Retinal pigment epithelial cell (primary cell): ENCODE measurements at regions not wholly inside any gene's neighbourhood (a gene's known extent, or its start where the extent isn't known, plus 50 kb on each side); places are given as distances from the start of the nearest gene placed in this dataset.

ENCODE experiments used
- DNase-seq: peaks from one replicate; pipeline ENCODE4 v3.0.0-alpha.2; 2010; ENCODE audit warnings: low read depth
- H3K4me3 ChIP-seq: 2 replicates; pipeline ENCODE4 v1.5.1; 2011; ENCODE audit warnings: mild to moderate bottlenecking, low read length, control low read depth, moderate library complexity
- TF ChIP-seq, protein P1 (sequence below): conservative IDR thresholded peaks from 2 replicates; pipeline ENCODE4 v1.5.1; 2011; ENCODE audit warnings: low read depth, low read length, control low read depth, inconsistent platforms

- no peak for DNase-seq
- no peak overlapping the region for H3K4me3 ChIP-seq
- TF ChIP-seq, protein P1, sequence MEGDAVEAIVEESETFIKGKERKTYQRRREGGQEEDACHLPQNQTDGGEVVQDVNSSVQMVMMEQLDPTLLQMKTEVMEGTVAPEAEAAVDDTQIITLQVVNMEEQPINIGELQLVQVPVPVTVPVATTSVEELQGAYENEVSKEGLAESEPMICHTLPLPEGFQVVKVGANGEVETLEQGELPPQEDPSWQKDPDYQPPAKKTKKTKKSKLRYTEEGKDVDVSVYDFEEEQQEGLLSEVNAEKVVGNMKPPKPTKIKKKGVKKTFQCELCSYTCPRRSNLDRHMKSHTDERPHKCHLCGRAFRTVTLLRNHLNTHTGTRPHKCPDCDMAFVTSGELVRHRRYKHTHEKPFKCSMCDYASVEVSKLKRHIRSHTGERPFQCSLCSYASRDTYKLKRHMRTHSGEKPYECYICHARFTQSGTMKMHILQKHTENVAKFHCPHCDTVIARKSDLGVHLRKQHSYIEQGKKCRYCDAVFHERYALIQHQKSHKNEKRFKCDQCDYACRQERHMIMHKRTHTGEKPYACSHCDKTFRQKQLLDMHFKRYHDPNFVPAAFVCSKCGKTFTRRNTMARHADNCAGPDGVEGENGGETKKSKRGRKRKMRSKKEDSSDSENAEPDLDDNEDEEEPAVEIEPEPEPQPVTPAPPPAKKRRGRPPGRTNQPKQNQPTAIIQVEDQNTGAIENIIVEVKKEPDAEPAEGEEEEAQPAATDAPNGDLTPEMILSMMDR = no peak
Measured at GRCh38 chr2:17282826-17283225, 235.4 kb downstream of the RAD51AP2 start.

GRCh38 chr2:17282245-17282644 lies 236.0 kb downstream of the RAD51AP2 start:
- no peak for DNase-seq
- no peak overlapping the region for H3K4me3 ChIP-seq
- TF ChIP-seq, protein P1 = no peak

GRCh38 chr2:17276220-17276619 lies 242.0 kb downstream of the RAD51AP2 start:
- TF ChIP-seq, protein P1 = no peak
- no peak for DNase-seq
- H3K4me3 ChIP-seq = no peak overlapping the region

GRCh38 chr2:17272652-17273525 lies 245.4 kb downstream of the RAD51AP2 start:
- H3K4me3 ChIP-seq = no peak overlapping the region
- TF ChIP-seq, protein P1 = no peak
- no peak for DNase-seq

DNA sequence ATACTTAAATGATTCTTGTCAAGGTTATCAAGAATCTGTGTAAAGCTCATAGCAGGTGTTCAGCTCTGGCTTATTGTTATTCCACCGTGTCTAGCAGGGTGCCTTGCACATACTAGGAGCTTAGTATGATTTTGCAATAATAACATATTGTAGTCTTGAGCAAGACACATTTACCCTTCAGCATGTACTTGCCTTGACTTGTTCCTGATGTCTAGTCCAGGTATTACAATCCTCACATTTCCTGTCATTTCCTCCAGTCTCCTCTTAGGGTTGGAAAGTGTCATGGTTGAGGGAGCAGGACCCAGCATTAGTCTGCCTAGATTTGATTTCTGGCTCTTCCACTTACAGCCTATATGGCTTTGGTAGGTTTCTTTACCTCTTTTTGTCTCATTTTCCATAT lies 246.1 kb downstream of the RAD51AP2 start:
- TF ChIP-seq, protein P1 = no peak
- H3K4me3 ChIP-seq = no peak overlapping the region
- no peak for DNase-seq

DNA sequence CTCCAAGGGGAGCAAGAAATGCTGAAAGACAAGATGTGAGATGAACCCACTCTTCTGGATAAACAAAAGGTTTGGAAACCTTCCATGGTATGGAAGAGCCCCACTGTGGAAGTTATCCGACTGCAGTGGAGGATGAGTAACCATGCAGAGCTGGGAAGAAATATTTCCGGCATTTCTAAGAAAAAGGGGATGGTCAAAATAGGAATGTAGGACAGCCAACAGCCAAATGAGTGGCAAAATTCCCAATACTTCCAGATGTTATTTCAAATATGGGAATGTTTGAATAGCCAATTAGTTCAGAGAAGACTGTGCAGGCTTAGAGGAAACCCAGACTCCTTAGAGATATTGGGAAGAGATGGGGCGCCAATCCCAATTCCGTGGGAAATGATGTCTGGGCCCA lies 246.8 kb downstream of the RAD51AP2 start:
- no peak overlapping the region for H3K4me3 ChIP-seq
- TF ChIP-seq, protein P1 = no peak
- no peak for DNase-seq

DNA sequence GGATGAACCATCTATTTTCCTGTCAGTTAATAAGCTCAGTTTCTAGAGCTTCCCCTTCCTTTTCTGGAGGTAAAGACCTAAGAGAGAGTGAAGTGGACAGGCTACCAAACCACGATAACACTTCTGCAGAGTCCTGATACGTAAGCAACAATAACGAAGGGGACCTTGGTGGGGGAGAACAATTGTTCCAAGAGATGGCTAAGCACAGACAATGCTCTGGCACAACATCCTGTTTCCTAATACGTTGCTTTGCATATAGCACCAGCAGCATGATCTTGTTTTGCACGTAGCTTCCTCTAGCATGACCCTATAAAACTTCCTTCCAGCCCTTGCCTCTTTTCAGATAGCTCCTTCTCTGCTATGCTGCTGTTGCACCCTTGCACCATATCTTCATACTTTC lies 247.3 kb downstream of the RAD51AP2 start:
- no peak for DNase-seq
- TF ChIP-seq, protein P1 = no peak
- no peak overlapping the region for H3K4me3 ChIP-seq
